Body of pancreas (tissue), 4 donors: ENCODE measurements at regions not wholly inside any gene's neighbourhood (a gene's known extent, or its start where the extent isn't known, plus 50 kb on each side); places are given as distances from the start of the nearest gene placed in this dataset.

ENCODE experiments used
- ATAC-seq: fragments of 150-250 bp; one replicate; pipeline ENCODE4 v1.9.1; 2016
- DNase-seq, 4 donors: peaks; one replicate each; pipeline ENCODE4 v3.0.0-alpha.2; 2019
- H3K27ac ChIP-seq, 4 donors: fragments of 200-600 bp; sonication (generic); 1 replicate in 3 of 4; 2 replicates in 1 of 4; pipeline versions ENCODE4 v1.5.1 to v1.6.1; 2016 to 2019; ENCODE audit warnings: mild to moderate bottlenecking in 1 of 4, mixed read lengths in 1 of 4, moderate library complexity in 1 of 4
- H3K27me3 ChIP-seq, 2 donors: fragments of 200-600 bp; sonication (generic); one replicate each; pipeline ENCODE4 v1.6.0; 2016; ENCODE audit warnings: mild to moderate bottlenecking in 1 of 2
- H3K36me3 ChIP-seq, 2 donors: fragments of 200-600 bp; sonication (generic); replicated peaks in 1 of 2; 2 replicates each; pipeline ENCODE4 v1.5.1; 2016; ENCODE audit warnings: low read depth in 2 of 2; ENCODE audit not compliant: insufficient read depth in 1 of 2
- H3K4me1 ChIP-seq: fragments of 200-600 bp; sonication (generic); one replicate; pipeline ENCODE4 v1.6.0; 2016
- H3K4me3 ChIP-seq, 2 donors: fragments of 200-600 bp; sonication (generic); 1 replicate in 1 of 2; 2 replicates in 1 of 2; pipeline ENCODE4 v1.5.1; 2016 to 2019
- H3K9me3 ChIP-seq, 3 donors: fragments of 200-600 bp; sonication (generic); 1 replicate in 2 of 3; 2 replicates in 1 of 3; pipeline ENCODE4 v1.5.1; 2016
- CTCF ChIP-seq, 7 experiments: fragments of 450-650 bp in 4 of 7; fragments of 200-600 bp in 3 of 7; sonication (generic) in 3 of 7; IDR thresholded peaks; one replicate each; pipeline ENCODE4 v1.5.1; 2016 to 2019; ENCODE audit warnings: antibody characterized with exemption in 7 of 7
- POLR2A ChIP-seq, 3 donors: fragments of 450-650 bp; IDR thresholded peaks; one replicate each; pipeline ENCODE4 v1.6.1; 2016; ENCODE audit warnings: antibody characterized with exemption in 3 of 3, mild to moderate bottlenecking in 2 of 3
- WGBS, 2 donors: methylation state at CpG; one replicate each; pipeline ENCODE4 v1.1.5; 2017; 5-methylcytosine and 5-hydroxymethylcytosine counted together
- intact Hi-C: fragments of 100-400 bp; cut with DNase I; formaldehyde crosslinking; loops from one replicate; pipeline ENCODE4 v1.15.1; 2023

GRCh38 chr9:16221366-16221765 lies 649.1 kb downstream of the BNC2 start:
- H3K4me3 ChIP-seq: no peak overlapping the region
- ATAC-seq (no peak), DNase-seq (peak in 1 of 4 donors; percentile 28)
- H3K36me3 ChIP-seq: no peaks in the 10 kb centered on the region
- 27 to 43% methylated on average over 6 of the region's 6 CpGs for WGBS, 2 donors
- peaks cover 0 to 5% of the 10 kb centered on the region in 2 donors for H3K27me3 ChIP-seq
- H3K4me1 ChIP-seq: no peaks in the 10 kb centered on the region
- intact Hi-C loops: no loop called here
- H3K9me3 ChIP-seq: no peaks in the 10 kb centered on the region
- H3K27ac ChIP-seq: no peak overlapping the region
- TF ChIP-seq CTCF (IDR thresholded peaks at IDR 0.05) (no peak), POLR2A (IDR thresholded peaks at IDR 0.05) (no peak)

DNA sequence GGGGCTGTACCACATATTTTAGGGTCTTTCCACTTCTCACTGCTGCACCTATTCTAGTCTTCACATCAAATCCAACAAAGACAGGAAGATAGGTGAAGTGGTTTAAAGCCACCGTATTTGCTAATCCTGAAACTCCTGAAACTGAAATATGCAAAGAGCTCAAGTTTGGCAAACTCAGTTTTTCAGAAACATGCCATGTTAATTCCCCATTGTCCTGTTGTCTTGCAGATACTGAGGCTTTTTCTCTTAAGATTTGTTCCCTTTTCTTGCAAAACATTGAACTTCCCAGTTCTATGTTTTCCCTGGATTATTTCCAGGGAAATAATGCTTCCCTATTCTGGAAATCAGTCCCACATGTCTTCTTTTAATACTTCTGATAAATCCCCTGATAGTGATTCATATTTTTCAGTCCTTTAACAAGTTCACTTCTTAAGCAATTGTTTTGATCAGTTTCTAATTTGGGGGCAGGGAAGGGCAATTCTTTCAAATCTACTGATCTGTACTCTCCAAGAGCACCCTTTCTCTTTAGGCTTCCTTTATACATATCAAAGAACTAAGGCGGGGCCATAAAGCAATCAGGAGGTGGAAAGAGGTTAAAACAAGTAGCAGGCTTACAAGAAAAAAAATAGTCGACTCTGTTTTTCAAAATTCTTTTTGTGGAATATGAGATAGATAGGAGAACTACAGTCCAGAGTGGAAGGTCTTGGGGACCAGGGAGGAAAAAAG lies 648.5 kb downstream of the BNC2 start:
- H3K27ac ChIP-seq: no peak overlapping the region
- intact Hi-C loops: no loop called here
- no peaks in the 10 kb centered on the region for H3K4me1 ChIP-seq
- H3K9me3 ChIP-seq: no peaks in the 10 kb centered on the region
- WGBS, 2 donors: 42 to 70% methylated on average over 3 of the region's 3 CpGs
- ATAC-seq (no peak), DNase-seq (no peak)
- H3K4me3 ChIP-seq: no peak overlapping the region
- peaks cover 0 to 5% of the 10 kb centered on the region in 2 donors for H3K27me3 ChIP-seq
- TF ChIP-seq POLR2A (IDR thresholded peaks at IDR 0.05) (no peak), CTCF (IDR thresholded peaks at IDR 0.05) (no peak)
- H3K36me3 ChIP-seq: no peaks in the 10 kb centered on the region

DNA sequence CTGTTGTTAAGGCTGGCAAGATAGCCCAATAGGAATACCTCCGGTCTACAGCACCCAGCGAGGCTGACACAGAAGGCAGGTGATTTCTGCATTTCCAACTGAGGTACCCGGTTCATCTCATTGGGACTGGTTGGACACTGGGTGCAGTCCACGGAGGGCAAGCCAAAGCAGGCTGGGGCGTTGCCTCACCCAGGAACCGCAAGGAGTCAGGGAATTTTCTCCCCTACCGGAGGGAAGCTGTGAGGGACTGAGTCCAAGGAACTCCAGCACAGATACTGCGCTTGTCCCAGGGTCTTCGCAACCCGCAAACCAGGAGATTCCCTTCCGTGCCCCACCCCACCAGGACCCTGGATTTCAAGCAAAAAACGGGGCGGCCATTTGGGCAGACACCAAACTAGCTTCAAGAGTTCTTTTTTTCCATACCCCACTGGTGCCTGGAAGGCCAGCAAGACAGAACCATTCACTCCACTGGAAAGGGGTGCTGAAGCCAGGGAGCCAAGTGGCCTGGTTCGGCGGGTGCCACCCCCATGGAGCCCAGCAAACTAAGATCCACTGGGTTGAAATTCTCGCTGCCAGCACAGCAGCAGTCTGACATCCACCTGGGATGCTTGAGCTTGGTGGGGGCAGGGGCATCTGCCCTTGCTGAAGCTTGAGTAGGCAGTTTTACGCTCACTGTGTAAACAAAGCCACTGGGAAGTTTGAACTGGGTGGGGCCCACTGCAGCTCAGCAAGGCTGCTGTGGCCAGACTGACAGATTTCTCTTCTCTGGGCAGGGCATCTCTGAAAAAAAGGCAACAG lies 647.2 kb downstream of the BNC2 start:
- intact Hi-C loops: no loop called here
- ATAC-seq: no peak

DNA sequence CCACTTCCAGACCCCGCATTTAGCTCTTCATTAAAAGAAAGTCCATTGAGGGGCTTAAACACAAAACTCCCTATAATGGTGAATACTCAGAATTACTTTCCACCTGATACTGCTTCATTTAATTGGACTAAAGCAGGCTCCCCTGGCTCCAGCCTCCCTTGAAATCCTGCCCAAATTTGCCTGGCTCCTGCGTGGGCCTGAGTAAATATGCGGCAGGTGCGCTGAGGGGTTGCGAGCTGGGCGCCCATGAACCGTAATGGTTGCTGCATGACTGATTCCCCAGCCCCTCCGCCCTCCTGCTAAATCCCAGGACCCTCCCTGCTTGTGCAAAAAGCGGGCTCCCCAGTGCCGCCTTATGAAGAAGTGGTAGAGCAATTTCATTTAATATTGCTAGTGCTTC lies 639.7 kb downstream of the BNC2 start:
- Histone ChIP-seq H3K27me3 (no peaks in the 10 kb centered on the region), H3K4me3 (no peak overlapping the region), H3K4me1 (no peaks in the 10 kb centered on the region), H3K9me3 (no peaks in the 10 kb centered on the region), H3K27ac (no peak overlapping the region), H3K36me3 (no peaks in the 10 kb centered on the region)
- WGBS, 2 donors: 90 to 91% methylated on average over 10 of the region's 10 CpGs
- intact Hi-C loops: no loop called here
- no peak for ATAC-seq
- DNase-seq: no peak
- TF ChIP-seq POLR2A (IDR thresholded peaks at IDR 0.05) (no peak), CTCF (IDR thresholded peaks at IDR 0.05) (no peak)

More for the DNA sequence above, 647.2 kb downstream of the BNC2 start:
- TF ChIP-seq CTCF (IDR thresholded peaks at IDR 0.05): no peak
- TF ChIP-seq POLR2A (IDR thresholded peaks at IDR 0.05): no peak
- H3K27ac ChIP-seq: no peak overlapping the region
- no peak for DNase-seq
- no peaks in the 10 kb centered on the region for H3K4me1 ChIP-seq
- H3K4me3 ChIP-seq: no peak overlapping the region
- no peaks in the 10 kb centered on the region for H3K9me3 ChIP-seq
- WGBS, 2 donors: 75 to 86% methylated on average over 17 of the region's 17 CpGs
- no peaks in the 10 kb centered on the region for H3K36me3 ChIP-seq
- H3K27me3 ChIP-seq: peaks cover 0 to 5% of the 10 kb centered on the region in 2 donors
